GM12865 (cell line): ENCODE measurements at regions not wholly inside any gene's neighbourhood (a gene's known extent, or its start where the extent isn't known, plus 50 kb on each side); places are given as distances from the start of the nearest gene placed in this dataset.

Source experiments
- DNase-seq: peaks from one replicate; pipeline ENCODE4 v3.0.0; 2010; ENCODE audit warnings: low read depth
- H3K4me3 ChIP-seq: 2 replicates; pipeline ENCODE4 v1.5.1; 2011; ENCODE audit warnings: mild to moderate bottlenecking, low read depth, low read length, control low read depth
- TF ChIP-seq, protein P1 (sequence below): IDR thresholded peaks from 2 replicates; pipeline ENCODE4 v1.5.1; 2011; ENCODE audit warnings: low read length, control low read depth, low read depth, inconsistent platforms; ENCODE audit not compliant: insufficient read depth; ENCODE audit errors: missing control alignments

- no peak for DNase-seq
- TF ChIP-seq, protein P1, sequence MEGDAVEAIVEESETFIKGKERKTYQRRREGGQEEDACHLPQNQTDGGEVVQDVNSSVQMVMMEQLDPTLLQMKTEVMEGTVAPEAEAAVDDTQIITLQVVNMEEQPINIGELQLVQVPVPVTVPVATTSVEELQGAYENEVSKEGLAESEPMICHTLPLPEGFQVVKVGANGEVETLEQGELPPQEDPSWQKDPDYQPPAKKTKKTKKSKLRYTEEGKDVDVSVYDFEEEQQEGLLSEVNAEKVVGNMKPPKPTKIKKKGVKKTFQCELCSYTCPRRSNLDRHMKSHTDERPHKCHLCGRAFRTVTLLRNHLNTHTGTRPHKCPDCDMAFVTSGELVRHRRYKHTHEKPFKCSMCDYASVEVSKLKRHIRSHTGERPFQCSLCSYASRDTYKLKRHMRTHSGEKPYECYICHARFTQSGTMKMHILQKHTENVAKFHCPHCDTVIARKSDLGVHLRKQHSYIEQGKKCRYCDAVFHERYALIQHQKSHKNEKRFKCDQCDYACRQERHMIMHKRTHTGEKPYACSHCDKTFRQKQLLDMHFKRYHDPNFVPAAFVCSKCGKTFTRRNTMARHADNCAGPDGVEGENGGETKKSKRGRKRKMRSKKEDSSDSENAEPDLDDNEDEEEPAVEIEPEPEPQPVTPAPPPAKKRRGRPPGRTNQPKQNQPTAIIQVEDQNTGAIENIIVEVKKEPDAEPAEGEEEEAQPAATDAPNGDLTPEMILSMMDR = no peak
- H3K4me3 ChIP-seq = no peak overlapping the region
Measured at GRCh38 chr5:126066836-126067235, 356.4 kb upstream of the GRAMD2B start.

DNA sequence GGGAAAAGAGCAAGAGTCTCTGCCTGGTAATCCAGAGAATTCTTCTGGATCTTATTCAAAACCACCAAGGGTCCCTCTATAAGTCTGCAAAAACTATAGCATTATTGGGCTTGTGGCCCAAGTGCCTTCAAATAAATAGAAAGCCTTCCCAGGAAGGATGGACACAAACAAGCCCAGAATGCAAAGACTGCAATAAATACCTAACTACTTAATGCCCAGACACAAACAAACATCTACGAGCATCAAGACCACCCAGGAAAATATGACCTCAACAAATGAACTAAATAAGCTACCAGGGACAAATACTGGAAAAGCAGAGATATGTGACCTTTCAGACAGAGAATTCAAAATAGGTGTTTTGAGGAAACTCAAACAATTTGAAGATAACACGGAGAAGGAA lies 355.8 kb upstream of the GRAMD2B start:
- TF ChIP-seq, protein P1 = no peak
- no peak overlapping the region for H3K4me3 ChIP-seq
- no peak for DNase-seq

DNA sequence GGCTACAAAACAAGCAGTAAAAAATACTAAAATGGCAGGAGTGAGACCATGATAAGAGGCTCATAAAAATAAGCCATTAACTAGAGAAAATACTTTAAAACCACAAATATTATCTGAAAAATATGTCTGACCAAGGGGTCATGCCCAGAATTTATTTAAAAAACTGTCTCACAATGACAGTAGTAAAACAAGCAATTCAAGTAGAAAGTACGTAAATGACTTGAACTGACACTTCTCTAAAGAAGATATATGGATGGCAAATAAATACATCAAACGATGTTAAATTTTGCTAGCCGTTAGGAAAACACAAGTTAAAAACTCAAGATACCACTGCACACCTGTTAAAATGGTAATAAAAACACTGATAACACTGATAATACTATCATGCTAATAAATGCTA lies 353.9 kb upstream of the GRAMD2B start:
- H3K4me3 ChIP-seq = no peak overlapping the region
- TF ChIP-seq, protein P1 = no peak
- DNase-seq = no peak

GRCh38 chr5:126070481-126070880 lies 352.7 kb upstream of the GRAMD2B start:
- H3K4me3 ChIP-seq = no peak overlapping the region
- DNase-seq = no peak
- TF ChIP-seq, protein P1 = no peak

GRCh38 chr5:126074538-126074937 lies 348.7 kb upstream of the GRAMD2B start:
- TF ChIP-seq, protein P1 = no peak
- no peak for DNase-seq
- H3K4me3 ChIP-seq = no peak overlapping the region

DNA sequence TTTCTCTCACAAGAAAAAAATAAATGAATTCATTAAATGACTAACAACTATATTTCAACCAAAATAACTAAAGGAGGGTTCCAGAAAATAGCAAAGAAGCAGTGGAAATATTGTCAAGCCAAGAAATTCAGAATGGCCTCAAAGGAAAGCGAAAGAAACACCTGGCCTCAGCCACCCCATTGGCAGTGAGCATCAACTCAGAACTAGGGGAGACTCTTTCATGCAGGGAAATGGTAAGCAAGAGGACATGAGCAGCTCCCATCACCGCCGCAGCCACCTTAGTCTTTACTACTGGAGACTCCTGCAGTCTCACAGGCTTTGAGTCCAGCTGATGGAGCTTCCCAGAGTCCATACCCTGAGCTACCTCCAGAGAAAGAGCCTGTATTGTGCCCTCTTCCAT lies 343.9 kb upstream of the GRAMD2B start:
- TF ChIP-seq, protein P1 = no peak
- no peak overlapping the region for H3K4me3 ChIP-seq
- DNase-seq = no peak

- TF ChIP-seq, protein P1 = no peak
- DNase-seq = no peak
- H3K4me3 ChIP-seq = no peak overlapping the region
Measured at GRCh38 chr5:126081209-126081608, 342.0 kb upstream of the GRAMD2B start.
